Stimulated activated CD4-positive, alpha-beta T cell treated with anti-CD3 and anti-CD28 coated beads, Interleukin-4, amount 100 ng/mL, for 1 hour (primary cell): ENCODE measurements at regions not wholly inside any gene's neighbourhood (a gene's known extent, or its start where the extent isn't known, plus 50 kb on each side); places are given as distances from the start of the nearest gene placed in this dataset.
"Not testable (repeated sequence)": the region's sequence is repeated elsewhere in the genome, so short reads cannot be mapped to it uniquely, and the experiment has no call there.

Source experiments
- DNase-seq: peaks from one replicate; pipeline ENCODE4 v3.0.0-alpha.2; 2020

GRCh38 chr7:69517985-69518704 lies 80.1 kb upstream of the AUTS2 start:
- no peak for DNase-seq

- no peak for DNase-seq
Observed at GRCh38 chr7:69518705-69519077, 79.6 kb upstream of the AUTS2 start.

- no peak for DNase-seq
Observed at GRCh38 chr7:69526570-69526969, 71.7 kb upstream of the AUTS2 start.

DNA sequence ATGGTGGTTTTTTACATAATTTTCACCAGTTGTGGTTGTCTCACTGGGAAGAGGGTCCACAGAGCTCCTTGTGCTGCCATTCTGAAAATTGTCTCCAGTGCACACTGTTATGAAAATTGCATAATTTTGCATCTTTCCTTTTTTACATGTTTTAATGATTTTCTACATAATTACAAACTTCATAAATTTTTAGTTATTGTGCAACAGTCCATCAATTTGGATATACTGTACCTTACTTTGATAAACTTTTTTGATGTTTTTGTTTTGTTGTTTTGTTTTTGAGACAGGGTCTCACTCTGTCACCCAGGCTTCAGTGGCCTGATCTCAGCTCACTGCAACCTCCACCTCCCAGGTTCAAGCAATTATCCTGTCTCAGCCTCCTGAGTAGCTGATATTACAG lies 70.6 kb upstream of the AUTS2 start:
- no peak for DNase-seq

- no peak for DNase-seq
Observed at GRCh38 chr7:69531050-69531449, 67.2 kb upstream of the AUTS2 start.

DNA sequence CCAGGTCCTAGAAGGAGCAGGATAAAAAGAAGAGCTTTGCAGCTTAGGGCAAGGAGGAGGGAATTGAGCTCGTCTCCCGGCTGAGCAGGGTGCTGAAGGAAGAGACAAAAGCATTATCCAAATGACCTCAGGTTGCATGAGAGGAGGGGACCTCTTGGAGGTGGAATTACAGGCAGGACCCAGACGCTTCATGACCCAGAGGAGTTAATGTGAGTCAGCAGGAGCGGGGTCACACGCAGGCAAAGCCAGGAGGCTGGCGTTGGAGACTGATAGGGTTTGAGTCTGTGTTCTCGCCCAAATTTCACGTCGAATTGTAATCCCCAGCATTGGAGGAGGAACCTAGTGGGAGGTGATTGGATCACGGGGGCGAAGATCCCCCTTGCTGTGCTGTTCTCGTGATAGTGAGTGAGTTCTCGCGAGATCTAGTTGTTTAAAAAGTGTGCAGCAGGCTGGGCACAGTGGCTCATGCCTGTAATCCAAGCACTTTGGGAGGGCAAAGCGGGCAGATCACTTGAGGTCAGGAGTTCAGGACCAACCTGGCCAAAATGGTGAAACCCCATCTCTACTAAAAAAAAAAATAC lies 63.7 kb upstream of the AUTS2 start:
- no peak for DNase-seq

GRCh38 chr7:69537691-69538090 lies 60.6 kb upstream of the AUTS2 start:
- no peak for DNase-seq

DNA sequence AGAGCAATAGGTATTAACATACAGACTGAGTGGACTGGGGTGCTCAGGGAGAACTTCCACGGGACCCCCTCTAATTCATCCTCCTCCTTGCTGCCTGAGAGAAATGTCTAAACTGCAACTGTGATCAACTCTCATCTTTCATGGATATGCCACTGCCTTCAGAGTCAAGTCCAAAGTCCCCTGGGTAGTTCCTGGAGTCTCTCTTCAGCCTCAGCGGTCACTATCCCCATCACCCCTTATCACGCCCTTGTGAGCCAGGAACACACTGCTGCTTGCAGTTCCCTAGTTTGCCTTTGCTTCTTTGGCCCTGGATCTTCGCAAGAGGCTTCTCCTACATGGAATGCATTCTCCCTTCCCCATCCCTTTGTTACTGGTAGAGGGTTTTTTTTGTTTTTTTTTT lies 58.7 kb upstream of the AUTS2 start:
- DNase-seq = no peak

DNA sequence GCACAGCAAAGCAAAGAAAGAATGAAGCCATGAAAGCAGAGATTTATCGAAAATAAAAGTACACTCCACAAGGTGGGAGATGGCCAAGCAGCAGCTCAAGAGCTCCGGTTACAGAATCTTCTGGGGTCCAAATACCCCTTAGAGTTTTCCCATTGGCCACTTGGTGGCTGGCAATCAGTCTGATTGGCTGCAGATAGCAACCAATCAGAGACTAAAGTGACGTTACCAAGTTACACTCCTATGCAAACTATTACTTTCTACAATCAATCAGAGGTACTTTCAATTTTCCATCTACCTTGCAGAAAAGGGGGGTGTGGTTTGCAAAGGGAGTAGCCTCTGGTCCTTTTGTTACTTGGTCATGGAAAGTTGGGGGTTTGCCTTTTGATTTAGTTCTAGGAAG lies 58.0 kb upstream of the AUTS2 start:
- no peak for DNase-seq

- not testable (repeated sequence) for DNase-seq
Observed at GRCh38 chr7:69541779-69542432, 56.4 kb upstream of the AUTS2 start.

DNA sequence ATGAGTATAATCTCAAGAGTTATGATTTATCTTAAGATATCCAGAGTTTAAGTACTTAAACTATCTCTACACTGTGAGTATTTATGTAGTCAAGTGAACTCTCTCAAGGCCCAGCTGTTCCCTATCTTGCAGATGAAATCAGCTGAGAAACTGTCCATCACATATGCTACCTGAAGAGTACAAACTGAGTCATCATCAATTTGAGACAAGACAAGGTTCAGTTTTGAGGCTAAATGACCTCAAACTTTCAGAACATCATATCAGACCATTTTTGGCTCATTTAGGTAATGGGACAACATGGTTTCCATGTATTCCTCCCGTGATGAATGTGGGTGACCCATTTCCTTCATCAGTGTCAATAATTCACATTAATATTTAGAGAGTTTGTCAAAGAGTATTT lies 53.1 kb upstream of the AUTS2 start:
- DNase-seq = no peak
